NB4 (cell line): ENCODE measurements at regions not wholly inside any gene's neighbourhood (a gene's known extent, or its start where the extent isn't known, plus 50 kb on each side); places are given as distances from the start of the nearest gene placed in this dataset.

Source experiments
- CTCF ChIP-seq: IDR thresholded peaks from one replicate; pipeline ENCODE4 v1.5.1; 2012; ENCODE audit warnings: low read depth, low read length
- MAX ChIP-seq: IDR thresholded peaks from 2 replicates; pipeline ENCODE4 v1.6.1; 2011; ENCODE audit warnings: low read depth, low read length
- POLR2A ChIP-seq: IDR thresholded peaks from 2 replicates; pipeline ENCODE4 v1.6.1; 2011; ENCODE audit warnings: mild to moderate bottlenecking; ENCODE audit not compliant: insufficient read length; ENCODE audit errors: extremely low read depth

GRCh38 chrX:915427-916229, 285.0 kb downstream of the SHOX start:
- TF ChIP-seq CTCF (no peak), POLR2A (no peak), MAX (no peak)
